Tibial nerve (tissue), 4 donors: ENCODE measurements at regions not wholly inside any gene's neighbourhood (a gene's known extent, or its start where the extent isn't known, plus 50 kb on each side); places are given as distances from the start of the nearest gene placed in this dataset.

Experiments
- CTCF ChIP-seq, 5 experiments: fragments of 200-600 bp in 3 of 5; fragments of 450-650 bp in 2 of 5; sonication (generic) in 3 of 5; IDR thresholded peaks; one replicate each; pipeline ENCODE4 v1.5.1; 2016 to 2019; ENCODE audit warnings: antibody characterized with exemption in 5 of 5, mild to moderate bottlenecking in 3 of 5, moderate library complexity in 2 of 5
- EP300 ChIP-seq, 2 donors: sonication (generic); formaldehyde crosslinking; IDR thresholded peaks; one replicate each; pipeline ENCODE4 v1.6.1; 2017; ENCODE audit warnings: antibody characterized with exemption in 2 of 2, mild to moderate bottlenecking in 1 of 2
- POLR2A ChIP-seq, 2 donors: fragments of 450-650 bp; IDR thresholded peaks; one replicate each; pipeline ENCODE4 v1.6.1; 2017; ENCODE audit warnings: antibody characterized with exemption in 2 of 2, mild to moderate bottlenecking in 2 of 2, moderate library complexity in 2 of 2

GRCh38 chr17:14871921-14872320 is 393.2 kb downstream of the PMP22 start:
- no peak for TF ChIP-seq CTCF (IDR thresholded peaks at IDR 0.05)
- no peak for TF ChIP-seq EP300 (IDR thresholded peaks at IDR 0.05)
- no peak for TF ChIP-seq POLR2A (IDR thresholded peaks at IDR 0.05)
